Activated T-cell treated with anti-CD3 and anti-CD28 coated beads for 24 hours (primary cell): ENCODE measurements at regions not wholly inside any gene's neighbourhood (a gene's known extent, or its start where the extent isn't known, plus 50 kb on each side); places are given as distances from the start of the nearest gene placed in this dataset.

Experiments
- DNase-seq: peaks from one replicate; pipeline ENCODE4 v3.0.0-alpha.2; 2020; ENCODE audit warnings: low read depth

DNA sequence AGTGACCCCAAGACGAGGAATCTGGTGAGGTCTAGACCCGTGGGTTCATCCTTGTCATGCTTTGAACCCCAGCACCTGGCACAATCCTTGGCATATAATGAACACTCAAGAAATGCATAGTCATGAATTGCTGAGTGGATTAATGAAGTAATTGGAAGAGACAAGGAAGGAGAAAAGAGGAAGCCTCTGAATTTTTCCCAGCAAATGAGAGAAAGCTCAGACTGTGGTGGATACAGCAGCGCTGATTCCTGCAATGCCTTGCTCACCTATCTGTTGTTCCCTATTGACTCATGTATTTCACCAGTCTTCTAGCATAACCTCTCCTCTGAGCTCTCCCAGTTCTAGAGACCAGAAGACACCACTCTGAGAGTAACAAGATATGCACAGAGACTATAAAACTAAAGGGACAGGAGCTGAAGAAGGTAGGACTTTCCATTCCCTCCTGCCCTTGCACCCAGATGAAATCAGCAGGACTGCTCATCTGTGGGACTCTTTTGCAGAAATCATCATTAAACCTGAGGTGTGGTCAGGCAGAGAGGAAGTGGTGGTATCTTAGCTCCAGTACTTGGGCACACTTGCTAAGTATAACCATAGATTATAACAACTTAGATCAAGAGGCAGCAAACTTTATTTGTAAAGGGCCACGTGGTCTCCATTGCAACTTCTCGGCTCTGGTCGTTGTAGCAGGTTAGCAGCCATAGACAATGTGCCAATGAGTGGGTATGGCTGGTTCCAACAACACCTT lies 102.8 kb downstream of the MAF start:
- DNase-seq, result no peak

- no peak for DNase-seq
These were observed 106.6 kb downstream of the MAF start for GRCh38 chr16:79493911-79494310.

GRCh38 chr16:79492036-79492435 lies 108.5 kb downstream of the MAF start:
- no peak for DNase-seq

DNA sequence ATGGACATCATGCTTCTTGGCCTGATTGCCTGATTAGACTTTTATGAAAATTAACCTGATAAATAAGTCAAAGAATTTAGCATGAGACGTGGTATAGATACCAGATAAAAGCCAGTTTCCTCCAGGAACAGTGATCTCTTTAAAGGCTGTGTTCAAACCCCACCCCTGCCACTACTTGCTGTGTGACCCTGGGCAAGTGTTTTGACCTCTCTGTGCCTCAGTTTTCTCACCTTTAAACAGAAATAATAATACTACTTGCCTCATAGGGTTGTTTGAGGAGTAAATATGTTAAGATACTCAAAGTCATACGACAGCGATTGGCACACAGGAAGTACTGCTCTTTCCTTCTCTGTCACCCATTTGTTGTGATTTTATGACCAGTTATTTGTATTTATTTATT lies 115.5 kb downstream of the MAF start:
- no peak for DNase-seq

GRCh38 chr16:79484237-79484636 lies 116.3 kb downstream of the MAF start:
- DNase-seq, result no peak

DNA sequence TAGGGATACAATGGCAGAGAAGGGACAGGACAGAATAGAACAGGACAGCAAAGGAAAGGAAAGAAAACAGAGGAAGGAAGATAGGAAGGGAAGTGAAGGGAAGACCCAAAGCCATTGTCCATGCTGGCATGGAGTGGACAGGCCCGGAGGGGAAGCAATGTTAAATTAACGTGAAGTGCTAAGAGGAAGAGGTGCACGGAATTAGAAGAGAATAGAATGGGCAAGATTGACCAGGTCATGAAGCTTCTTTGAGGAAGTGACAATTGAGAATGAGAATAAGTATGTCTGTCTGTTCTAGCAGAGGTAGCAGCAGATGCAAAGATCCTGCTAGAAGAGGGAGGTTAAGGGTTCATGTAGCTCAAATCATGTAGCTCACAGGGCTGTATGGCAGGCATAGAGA lies 117.2 kb downstream of the MAF start:
- DNase-seq, result no peak

- DNase-seq, result no peak
These were observed 118.5 kb downstream of the MAF start for GRCh38 chr16:79482011-79482410.

DNA sequence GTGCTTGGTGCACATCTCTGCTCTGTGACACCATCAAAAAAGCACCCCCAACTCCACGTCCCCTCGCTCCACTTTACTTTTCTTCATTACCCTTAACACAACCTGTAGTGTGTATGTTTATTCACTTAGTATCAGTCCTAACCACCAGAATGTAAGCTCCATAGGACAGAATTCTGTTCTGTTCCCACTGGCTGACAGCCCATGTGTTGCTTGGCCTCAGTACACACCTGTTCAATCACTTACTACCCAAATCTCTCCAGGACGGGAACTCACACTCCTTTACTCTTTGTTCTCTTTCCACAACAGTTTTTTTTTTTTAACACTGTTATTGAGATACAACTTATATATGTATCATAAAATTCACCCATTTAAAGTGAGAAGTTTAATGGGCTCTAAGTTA lies 119.6 kb downstream of the MAF start:
- DNase-seq, result no peak

GRCh38 chr16:79480056-79480455 lies 120.5 kb downstream of the MAF start:
- no peak for DNase-seq

DNA sequence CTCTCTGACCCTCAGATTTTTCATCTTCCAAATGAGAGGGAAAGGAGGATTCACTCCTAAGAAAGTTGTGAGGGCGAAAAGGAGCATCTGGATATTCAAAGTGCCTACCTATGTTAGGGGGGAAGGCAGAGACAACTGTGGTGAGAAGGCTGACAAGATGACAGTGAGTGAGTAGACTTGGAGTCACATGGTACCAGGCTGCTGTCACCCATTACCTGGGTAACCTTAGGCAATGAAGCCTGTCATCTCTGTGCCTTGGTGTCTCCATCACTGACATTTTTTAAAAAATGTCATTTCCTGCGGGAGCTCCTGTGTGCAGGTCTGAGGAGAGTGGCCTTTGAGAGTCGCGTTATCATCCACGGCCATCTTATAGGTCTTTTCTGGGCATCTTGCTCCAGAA lies 124.0 kb downstream of the MAF start:
- DNase-seq, result no peak

- DNase-seq, result no peak
These were observed 124.7 kb downstream of the MAF start for GRCh38 chr16:79475841-79476240.

DNA sequence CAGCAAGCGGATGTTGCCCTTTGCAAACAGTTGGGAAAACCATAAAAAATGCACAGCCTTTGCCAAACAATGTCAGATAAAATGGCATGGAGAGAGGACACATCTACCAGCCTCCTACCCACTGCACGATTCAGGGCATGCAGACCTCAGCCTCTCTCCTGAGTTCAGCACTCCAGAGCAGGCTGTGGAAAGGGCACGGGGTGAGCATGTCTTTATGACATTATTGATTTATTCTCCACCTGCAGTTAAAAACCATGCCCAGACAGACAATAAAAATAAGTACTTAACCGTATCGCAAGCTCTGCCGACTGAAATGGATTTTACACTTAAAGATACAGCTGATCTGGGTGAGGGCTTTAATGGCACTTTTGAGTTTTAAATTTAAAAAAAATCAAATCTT lies 127.1 kb downstream of the MAF start:
- DNase-seq, result no peak

GRCh38 chr16:79472426-79472825 lies 128.1 kb downstream of the MAF start:
- DNase-seq, result no peak

DNA sequence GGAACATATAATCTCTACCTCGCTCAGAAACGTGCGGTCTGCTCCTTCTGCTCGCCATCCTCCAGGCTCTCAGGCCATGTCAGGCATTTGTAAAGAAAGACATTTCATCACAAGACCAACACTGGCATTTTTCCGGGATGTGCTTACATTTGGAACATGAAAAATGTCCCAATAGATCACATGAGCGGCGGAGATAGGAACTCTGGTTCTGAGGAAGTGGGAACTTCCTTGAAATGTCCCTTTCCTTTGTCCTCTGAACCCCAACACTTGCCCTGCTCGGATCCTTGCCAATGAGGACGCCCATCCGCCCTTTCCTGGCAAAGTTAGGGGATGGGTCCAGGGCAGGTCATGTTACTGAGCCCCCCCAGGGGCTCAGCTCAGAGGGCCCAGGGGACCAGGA lies 130.5 kb downstream of the MAF start:
- no peak for DNase-seq

DNA sequence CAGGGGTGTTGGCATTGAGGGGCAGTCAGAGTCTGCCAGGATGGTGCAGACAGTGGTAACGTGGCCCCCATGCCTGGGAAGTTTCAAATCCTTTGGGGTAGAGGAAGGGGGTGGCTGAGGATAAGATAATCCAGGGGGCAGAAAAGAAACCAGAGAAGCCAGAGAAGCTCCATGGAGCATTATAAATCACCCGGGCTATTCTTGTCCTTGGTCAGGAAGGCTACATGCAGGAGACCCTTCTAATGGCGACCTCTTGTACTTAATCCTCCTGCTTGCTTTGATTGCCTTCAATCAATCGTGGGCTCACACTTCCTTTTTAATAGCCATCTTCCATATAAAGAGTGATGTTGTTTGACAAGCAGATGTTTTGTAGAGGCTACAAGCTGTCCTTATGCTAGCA lies 131.9 kb downstream of the MAF start:
- no peak for DNase-seq

- no peak for DNase-seq
These were observed 132.4 kb downstream of the MAF start for GRCh38 chr16:79468121-79468552.

GRCh38 chr16:79466111-79466510 lies 134.4 kb downstream of the MAF start:
- no peak for DNase-seq

- DNase-seq, result no peak
These were observed 136.7 kb downstream of the MAF start for GRCh38 chr16:79463841-79464240.

- no peak for DNase-seq
These were observed 144.5 kb downstream of the MAF start for GRCh38 chr16:79456036-79456435.

- DNase-seq, result no peak
These were observed 147.9 kb downstream of the MAF start for GRCh38 chr16:79452671-79453070.

DNA sequence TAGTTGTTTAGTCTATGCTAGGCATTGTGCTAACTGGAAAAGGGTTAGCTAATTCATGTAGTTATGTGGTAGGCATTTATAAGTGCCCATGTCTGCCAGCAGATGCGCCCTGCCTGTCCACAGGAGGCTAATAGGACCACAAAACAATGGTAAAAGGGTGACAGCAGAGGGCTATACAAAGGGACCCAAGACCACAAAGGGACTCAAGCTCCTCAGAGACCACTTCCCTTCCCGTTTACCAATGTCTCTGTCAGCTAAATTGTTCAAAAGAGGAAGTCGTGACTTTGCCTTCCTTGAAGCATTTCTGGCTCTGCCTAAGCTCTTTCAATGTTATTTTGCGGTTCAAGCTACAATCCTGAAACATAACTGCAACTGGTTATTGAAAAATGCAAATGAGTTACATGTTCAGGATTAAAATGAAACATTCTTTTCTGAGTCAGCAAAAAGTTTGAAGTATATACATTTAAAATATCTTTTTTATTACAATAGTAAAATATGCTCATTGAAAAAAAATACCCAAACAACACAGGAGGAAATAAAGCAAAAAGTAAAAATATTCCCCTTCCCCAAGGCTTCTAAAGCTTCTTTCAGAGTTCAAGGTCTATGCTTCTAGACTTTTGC lies 149.2 kb downstream of the MAF start:
- DNase-seq, result no peak

GRCh38 chr16:79449900-79450299 lies 150.6 kb downstream of the MAF start:
- DNase-seq, result no peak

- DNase-seq, result no peak
These were observed 151.3 kb downstream of the MAF start for GRCh38 chr16:79449067-79449769.
